ENCODE measurements at regions not wholly inside any gene's neighbourhood (a gene's known extent, or its start where the extent isn't known, plus 50 kb on each side); places are given as distances from the start of the nearest gene placed in this dataset.

GRCh38 chr5:68762201-68762600, 331.6 kb upstream of the SLC30A5 start:
- no peak for TF ChIP-seq CTCF (IDR thresholded peaks at IDR 0.05)
- TF ChIP-seq POLR2A (IDR thresholded peaks at IDR 0.05), result no peak
